DND-41 (cell line): ENCODE measurements at regions not wholly inside any gene's neighbourhood (a gene's known extent, or its start where the extent isn't known, plus 50 kb on each side); places are given as distances from the start of the nearest gene placed in this dataset.

ENCODE experiments used
- CTCF ChIP-seq: IDR thresholded peaks from 2 replicates; pipeline ENCODE4 v1.5.1; 2012; ENCODE audit warnings: borderline replicate concordance, low read length, moderate library complexity, mild to moderate bottlenecking; ENCODE audit not compliant: poor library complexity, severe bottlenecking; ENCODE audit errors: extremely low read depth
- EZH2 ChIP-seq: IDR thresholded peaks from 3 replicates; pipeline ENCODE4 v1.6.1; 2012; ENCODE audit warnings: borderline replicate concordance, low read depth, mild to moderate bottlenecking, moderate library complexity, low read length, inconsistent platforms; ENCODE audit not compliant: severe bottlenecking

- TF ChIP-seq CTCF, result no peak
- no peak for TF ChIP-seq EZH2
Measured at GRCh38 chr3:65240366-65240765, 552.6 kb upstream of the ADAMTS9 start.
